Fibroblast of pulmonary artery (primary cell): ENCODE measurements at regions not wholly inside any gene's neighbourhood (a gene's known extent, or its start where the extent isn't known, plus 50 kb on each side); places are given as distances from the start of the nearest gene placed in this dataset.

Experiments
- DNase-seq: peaks from one replicate; pipeline ENCODE4 v3.0.0-alpha.2; 2010; ENCODE audit warnings: low read depth
- H3K4me3 ChIP-seq: replicated peaks from 2 replicates; pipeline ENCODE4 v1.5.1; 2011; ENCODE audit warnings: low read depth, mild to moderate bottlenecking, control low read depth, low read length, moderate library complexity
- TF ChIP-seq, protein P1 (sequence below): IDR thresholded peaks from 2 replicates; pipeline ENCODE4 v1.5.1; 2011; ENCODE audit warnings: mild to moderate bottlenecking, control low read depth, low read length, inconsistent platforms; ENCODE audit errors: missing control alignments

GRCh38 chr1:87200875-87201638 lies 127.6 kb upstream of the LMO4 start:
- no peak for DNase-seq
- H3K4me3 ChIP-seq, result no peak overlapping the region
- TF ChIP-seq, protein P1, sequence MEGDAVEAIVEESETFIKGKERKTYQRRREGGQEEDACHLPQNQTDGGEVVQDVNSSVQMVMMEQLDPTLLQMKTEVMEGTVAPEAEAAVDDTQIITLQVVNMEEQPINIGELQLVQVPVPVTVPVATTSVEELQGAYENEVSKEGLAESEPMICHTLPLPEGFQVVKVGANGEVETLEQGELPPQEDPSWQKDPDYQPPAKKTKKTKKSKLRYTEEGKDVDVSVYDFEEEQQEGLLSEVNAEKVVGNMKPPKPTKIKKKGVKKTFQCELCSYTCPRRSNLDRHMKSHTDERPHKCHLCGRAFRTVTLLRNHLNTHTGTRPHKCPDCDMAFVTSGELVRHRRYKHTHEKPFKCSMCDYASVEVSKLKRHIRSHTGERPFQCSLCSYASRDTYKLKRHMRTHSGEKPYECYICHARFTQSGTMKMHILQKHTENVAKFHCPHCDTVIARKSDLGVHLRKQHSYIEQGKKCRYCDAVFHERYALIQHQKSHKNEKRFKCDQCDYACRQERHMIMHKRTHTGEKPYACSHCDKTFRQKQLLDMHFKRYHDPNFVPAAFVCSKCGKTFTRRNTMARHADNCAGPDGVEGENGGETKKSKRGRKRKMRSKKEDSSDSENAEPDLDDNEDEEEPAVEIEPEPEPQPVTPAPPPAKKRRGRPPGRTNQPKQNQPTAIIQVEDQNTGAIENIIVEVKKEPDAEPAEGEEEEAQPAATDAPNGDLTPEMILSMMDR, result no peak

DNA sequence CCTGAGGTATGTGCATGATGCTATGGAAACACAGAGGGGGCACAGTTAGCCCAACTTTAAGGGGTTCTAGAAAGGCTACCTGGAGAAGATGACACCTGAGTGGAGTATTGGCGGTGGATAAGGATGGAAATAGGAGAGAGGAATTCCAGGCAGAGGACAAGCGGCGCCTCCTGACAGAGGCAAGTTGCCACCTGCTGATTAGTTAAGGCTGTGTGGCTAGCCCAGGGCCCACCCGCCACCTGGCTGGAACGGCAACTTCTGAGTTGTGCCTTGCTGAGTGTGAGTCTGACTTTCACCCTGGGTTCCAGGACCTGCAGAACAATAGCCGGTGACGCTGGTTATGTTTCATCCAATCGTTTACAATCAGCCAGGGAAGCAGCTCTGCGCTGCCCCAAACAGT lies 126.9 kb upstream of the LMO4 start:
- TF ChIP-seq, protein P1, result no peak
- no peak for DNase-seq
- H3K4me3 ChIP-seq, result no peak overlapping the region

- H3K4me3 ChIP-seq, result no peak overlapping the region
- TF ChIP-seq, protein P1, result no peak
- DNase-seq, result no peak
Measured at GRCh38 chr1:87202451-87202850, 126.2 kb upstream of the LMO4 start.

- TF ChIP-seq, protein P1, result no peak
- H3K4me3 ChIP-seq, result no peak overlapping the region
- DNase-seq, result no peak
Measured at GRCh38 chr1:87202922-87203655, 125.6 kb upstream of the LMO4 start.

DNA sequence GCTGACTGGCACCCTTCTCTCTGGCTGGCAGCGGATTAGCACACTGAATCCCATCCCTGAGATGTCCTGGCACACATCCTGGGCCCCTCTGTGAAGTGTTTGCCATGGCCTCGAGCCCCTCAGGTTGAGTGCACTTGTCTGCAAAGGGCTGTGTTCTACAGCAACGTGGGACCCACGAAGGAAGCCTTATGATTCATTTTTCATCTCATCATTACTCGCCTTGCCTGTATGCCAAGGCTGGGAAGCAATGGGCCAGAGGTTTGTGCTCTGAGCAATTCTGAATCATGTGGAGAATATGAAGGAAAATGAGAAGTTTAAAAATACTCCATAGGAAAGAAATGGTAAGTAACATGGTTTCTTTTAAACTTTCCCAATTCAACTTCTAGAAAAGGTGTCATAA lies 124.8 kb upstream of the LMO4 start:
- TF ChIP-seq, protein P1, result no peak
- no peak overlapping the region for H3K4me3 ChIP-seq
- peak; percentile 13 for DNase-seq

DNA sequence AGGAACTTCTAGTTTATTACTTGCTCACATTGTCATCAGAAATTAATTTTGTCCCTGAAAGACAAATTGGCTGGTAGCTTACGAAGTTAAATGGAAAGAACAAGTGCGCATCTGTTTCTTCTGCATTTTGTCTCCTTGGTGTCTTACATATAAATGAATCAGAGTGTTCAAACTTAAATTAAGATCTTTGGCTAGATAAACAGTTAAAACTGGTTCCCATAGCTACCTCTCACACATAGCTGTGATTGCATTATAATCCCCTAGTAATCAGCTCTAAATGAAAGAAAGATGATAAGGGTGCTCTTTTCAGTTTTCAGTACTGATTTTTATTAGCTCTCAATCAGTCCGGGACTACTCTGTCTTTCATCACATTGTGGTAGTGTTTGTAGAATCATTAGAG lies 124.2 kb upstream of the LMO4 start:
- H3K4me3 ChIP-seq, result no peak overlapping the region
- DNase-seq, result no peak
- TF ChIP-seq, protein P1, result no peak
